Activated CD8-positive, alpha-beta T cell treated with anti-CD3 and anti-CD28 coated beads for 36 hours (primary cell): ENCODE measurements at regions not wholly inside any gene's neighbourhood (a gene's known extent, or its start where the extent isn't known, plus 50 kb on each side); places are given as distances from the start of the nearest gene placed in this dataset.

ENCODE experiments used
- ATAC-seq: fragments of 200-7000 bp; cut with Tn5 transposase; one replicate; pipeline ENCODE4 v1.10.0; 2021; ENCODE audit warnings: mild to moderate bottlenecking, moderate library complexity
- CTCF ChIA-PET: fragments of 350-600 bp; sonication (Branson Sonifier 250); formaldehyde crosslinking; loops from one replicate; lab custom pipeline; 2021; ENCODE audit warnings: antibody characterized with exemption; lab: Charles Lee
- POLR2A ChIA-PET: fragments of 350-600 bp; sonication (Branson Sonifier 250); formaldehyde crosslinking; loops from one replicate; lab custom pipeline; 2021; ENCODE audit warnings: antibody characterized with exemption; lab: Charles Lee
- DNase-seq: peaks from one replicate; pipeline ENCODE4 v3.0.0-alpha.2; 2020
- H3K27ac Mint-ChIP-seq: one replicate; pipeline ENCODE4 v1.8.0; 2021; ENCODE audit warnings: mild to moderate bottlenecking, mixed read lengths
- H3K27me3 Mint-ChIP-seq: one replicate; pipeline ENCODE4 v1.8.0; 2021; ENCODE audit warnings: mixed read lengths
- H3K36me3 Mint-ChIP-seq: one replicate; pipeline ENCODE4 v1.8.0; 2021; ENCODE audit warnings: low read depth, mixed read lengths
- H3K4me1 Mint-ChIP-seq: one replicate; pipeline ENCODE4 v1.8.0; 2021; ENCODE audit warnings: low read depth, mixed read lengths
- H3K4me3 Mint-ChIP-seq: one replicate; pipeline ENCODE4 v1.8.0; 2021; ENCODE audit warnings: mild to moderate bottlenecking, moderate library complexity, mixed read lengths
- H3K9me3 Mint-ChIP-seq: one replicate; pipeline ENCODE4 v1.8.0; 2021; ENCODE audit warnings: mixed read lengths
- CTCF ChIP-seq: fragments of 200-600 bp; IDR thresholded peaks from one replicate; pipeline ENCODE4 v1.8.0; 2022; ENCODE audit warnings: antibody characterized with exemption, mild to moderate bottlenecking
- intact Hi-C: fragments of 100-400 bp; cut with micrococcal nuclease; formaldehyde crosslinking; loops from one replicate; pipeline ENCODE4 v1.10.0; 2022

GRCh38 chr2:235144291-235144690, 192.5 kb downstream of the SH3BP4 start:
- no peak for TF ChIP-seq CTCF
- no peaks in the 10 kb centered on the region for H3K9me3 Mint-ChIP-seq
- ChIA-PET CTCF (interaction anchor here (0.8 to 1.5 kb wide), 2 partner anchors 15 to 449 kb away, joined by 3 to 5 read pairs; no protein-coding TSS in a partner anchor), POLR2A (interaction anchor here (0.6 kb wide), 1 partner anchor 217 kb away, joined by 3 read pairs; no protein-coding TSS in a partner anchor)
- peaks cover 20% of the 10 kb centered on the region for H3K27me3 Mint-ChIP-seq
- no peak for DNase-seq
- no peaks in the 10 kb centered on the region for H3K4me1 Mint-ChIP-seq
- no peaks in the 10 kb centered on the region for H3K36me3 Mint-ChIP-seq
- no peak overlapping the region for H3K4me3 Mint-ChIP-seq
- no peak for ATAC-seq
- intact Hi-C loops, result no loop called here
- H3K27ac Mint-ChIP-seq, result no peak overlapping the region

GRCh38 chr2:235146206-235146605, 194.4 kb downstream of the SH3BP4 start:
- no peak overlapping the region for H3K4me3 Mint-ChIP-seq
- DNase-seq (no peak), ATAC-seq (no peak)
- intact Hi-C loops, result no loop called here
- no peaks in the 10 kb centered on the region for H3K36me3 Mint-ChIP-seq
- H3K9me3 Mint-ChIP-seq, result no peaks in the 10 kb centered on the region
- TF ChIP-seq CTCF, result no peak
- H3K27me3 Mint-ChIP-seq, result peaks cover 24% of the 10 kb centered on the region
- POLR2A ChIA-PET, result no interaction called here
- H3K4me1 Mint-ChIP-seq, result no peaks in the 10 kb centered on the region
- CTCF ChIA-PET, result no interaction called here
- no peak overlapping the region for H3K27ac Mint-ChIP-seq

DNA sequence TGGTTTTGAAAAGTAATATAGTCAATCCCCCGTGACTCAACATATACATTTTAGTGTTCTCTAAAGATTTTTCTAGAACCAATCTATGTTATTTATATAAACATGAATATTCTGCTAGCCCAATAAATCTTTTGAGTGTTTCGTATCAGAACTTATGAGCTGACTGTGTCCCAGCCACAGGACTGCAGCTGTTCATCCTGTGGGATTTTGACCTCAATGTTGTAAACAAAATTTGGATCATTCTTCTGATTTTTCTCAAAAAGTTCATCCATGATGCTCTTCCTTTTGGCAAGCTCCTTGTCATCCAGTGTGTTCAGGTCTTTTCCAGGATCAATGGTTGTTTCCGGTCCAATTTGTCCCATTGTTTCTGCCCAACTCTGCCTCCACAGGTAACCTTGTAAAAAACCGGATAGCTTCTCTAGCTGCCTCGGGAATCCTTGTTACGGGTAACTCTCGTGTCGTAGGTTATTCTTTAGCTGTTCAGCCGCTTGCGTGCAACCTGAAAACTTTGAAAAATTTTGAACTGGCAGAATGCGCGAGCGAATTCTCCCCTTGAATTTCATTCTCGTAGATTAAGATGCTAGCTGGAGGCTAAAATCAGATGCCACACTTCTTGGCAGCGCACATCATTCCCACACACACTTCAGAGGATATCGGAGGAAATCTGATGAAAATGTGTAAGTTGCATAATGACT, 195.2 kb downstream of the SH3BP4 start:
- TF ChIP-seq CTCF, result no peak
- intact Hi-C loops, result no loop called here

DNA sequence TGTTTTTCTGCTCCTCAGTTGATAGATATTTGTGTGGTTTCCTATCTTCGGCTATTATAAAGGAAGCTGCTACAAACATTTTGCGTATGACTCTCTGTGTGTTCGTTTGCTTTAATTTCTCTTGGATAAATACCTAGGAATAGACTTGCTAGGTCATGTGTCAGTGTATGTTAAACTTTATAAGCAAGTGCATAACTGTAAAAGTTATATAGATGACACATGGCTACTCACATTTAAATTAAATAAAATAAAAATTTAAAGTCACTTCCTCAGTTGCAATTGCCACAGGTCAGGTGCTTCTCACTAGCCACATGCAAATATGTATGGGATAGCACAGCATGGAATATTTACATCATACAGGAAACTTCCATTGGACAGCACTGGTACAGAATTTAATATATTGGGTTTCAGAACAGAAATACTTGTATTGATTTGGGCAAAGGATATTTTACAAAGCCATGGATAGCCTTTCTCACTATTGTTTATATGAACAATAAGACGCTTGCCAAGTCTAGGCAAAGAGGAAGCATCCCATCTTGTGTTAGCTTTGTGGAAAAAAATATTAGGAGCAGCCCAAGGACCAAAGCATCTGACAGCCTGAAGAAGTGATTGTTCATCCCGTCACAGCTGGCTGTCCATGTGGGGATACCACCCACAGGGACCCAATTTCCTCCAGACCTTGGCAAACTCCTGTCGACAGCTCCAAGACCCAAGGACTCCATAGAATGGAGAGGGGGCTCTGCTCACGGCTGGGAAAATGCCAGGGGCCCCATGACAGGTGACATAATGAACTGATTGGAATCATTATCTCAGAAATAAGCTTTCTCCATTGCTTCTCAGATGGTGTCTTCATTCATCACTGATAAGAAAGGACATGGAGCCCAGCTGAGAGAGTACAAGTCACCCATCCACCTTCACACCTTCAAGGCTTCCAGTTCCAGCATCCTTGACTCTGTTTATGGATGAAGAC, 196.7 kb downstream of the SH3BP4 start:
- H3K4me3 Mint-ChIP-seq, result no peak overlapping the region
- H3K27ac Mint-ChIP-seq, result no peak overlapping the region
- no peak for ATAC-seq
- H3K36me3 Mint-ChIP-seq, result no peaks in the 10 kb centered on the region
- CTCF ChIA-PET, result no interaction called here
- peaks cover 24% of the 10 kb centered on the region for H3K27me3 Mint-ChIP-seq
- DNase-seq, result no peak
- intact Hi-C loops, result no loop called here
- no peak for TF ChIP-seq CTCF
- POLR2A ChIA-PET, result no interaction called here
- H3K4me1 Mint-ChIP-seq, result no peaks in the 10 kb centered on the region
- H3K9me3 Mint-ChIP-seq, result no peaks in the 10 kb centered on the region

More for the DNA sequence above, 195.2 kb downstream of the SH3BP4 start:
- no peaks in the 10 kb centered on the region for H3K9me3 Mint-ChIP-seq
- no peak overlapping the region for H3K27ac Mint-ChIP-seq
- no peak for ATAC-seq
- ChIA-PET POLR2A (no interaction called here), CTCF (interaction anchor here (0.7 kb wide), 1 partner anchor 30 kb away, joined by 3 read pairs; no protein-coding TSS in a partner anchor)
- no peaks in the 10 kb centered on the region for H3K4me1 Mint-ChIP-seq
- DNase-seq, result no peak
- H3K27me3 Mint-ChIP-seq, result peaks cover 24% of the 10 kb centered on the region
- no peak overlapping the region for H3K4me3 Mint-ChIP-seq
- no peaks in the 10 kb centered on the region for H3K36me3 Mint-ChIP-seq
